GM12892 (cell line): ENCODE measurements at regions not wholly inside any gene's neighbourhood (a gene's known extent, or its start where the extent isn't known, plus 50 kb on each side); places are given as distances from the start of the nearest gene placed in this dataset.

Experiments used
- POLR2A ChIP-seq: IDR thresholded peaks from 2 replicates; pipeline ENCODE4 v1.6.1; 2011; ENCODE audit warnings: low read depth, low read length, control low read depth
- POLR2AphosphoS5 ChIP-seq: IDR thresholded peaks from 2 replicates; pipeline ENCODE4 v1.6.1; 2011; ENCODE audit warnings: low read depth, low read length, control low read depth
- TAF1 ChIP-seq: IDR thresholded peaks from 2 replicates; pipeline ENCODE4 v1.6.1; 2011; ENCODE audit warnings: low read depth, mild to moderate bottlenecking, control low read depth, low read length, borderline replicate concordance

GRCh38 chr2:76314271-76315020 is 603.7 kb upstream of the GCFC2 start:
- no peak for TF ChIP-seq TAF1
- no peak for TF ChIP-seq POLR2A
- TF ChIP-seq POLR2AphosphoS5: no peak
